Astrocyte (in vitro differentiated cells and primary cell): ENCODE measurements at regions not wholly inside any gene's neighbourhood (a gene's known extent, or its start where the extent isn't known, plus 50 kb on each side); places are given as distances from the start of the nearest gene placed in this dataset.

Experiments used
- DNase-seq: peaks from one replicate; pipeline ENCODE4 v3.0.0-alpha.2; 2010; ENCODE audit warnings: low read depth
- FAIRE-seq: peaks from 2 replicates; lab custom pipeline; 2011; peaks lifted over from hg19 to GRCh38; lab: Jason Lieb, UNC
- H2AFZ ChIP-seq: 2 replicates; pipeline ENCODE4 v1.6.0; 2012; ENCODE audit warnings: low read depth, low read length, inconsistent platforms
- H3K27ac ChIP-seq: 2 replicates; pipeline ENCODE4 v1.5.1; 2011; ENCODE audit warnings: low read depth, low read length, inconsistent platforms
- H3K27me3 ChIP-seq: 2 replicates; pipeline ENCODE4 v1.6.0; 2011; ENCODE audit warnings: low read length, inconsistent platforms; ENCODE audit not compliant: insufficient read depth
- H3K36me3 ChIP-seq: 2 replicates; pipeline ENCODE4 v1.5.1; 2011; ENCODE audit warnings: low read length, inconsistent platforms; ENCODE audit not compliant: insufficient read depth
- H3K4me1 ChIP-seq: 2 replicates; pipeline ENCODE4 v1.5.1; 2011; ENCODE audit warnings: low read length, inconsistent platforms; ENCODE audit not compliant: insufficient read depth
- H3K4me2 ChIP-seq: 2 replicates; pipeline ENCODE4 v1.6.0; 2012; ENCODE audit warnings: low read length, inconsistent platforms
- H3K4me3 ChIP-seq: 2 replicates; pipeline ENCODE4 v1.5.1; 2011; ENCODE audit warnings: low read depth, mild to moderate bottlenecking, low read length, inconsistent platforms; ENCODE audit not compliant: insufficient read depth
- H3K79me2 ChIP-seq: 2 replicates; pipeline ENCODE4 v1.6.0; 2012; ENCODE audit warnings: mild to moderate bottlenecking, low read length, inconsistent platforms; ENCODE audit not compliant: insufficient read depth
- H3K9ac ChIP-seq: 2 replicates; pipeline ENCODE4 v1.6.0; 2012; ENCODE audit warnings: mild to moderate bottlenecking, low read length, inconsistent platforms
- H3K9me3 ChIP-seq: 2 replicates; pipeline ENCODE4 v1.5.1; 2012; ENCODE audit warnings: low read depth, mild to moderate bottlenecking, low read length, inconsistent platforms; ENCODE audit not compliant: insufficient read depth
- H4K20me1 ChIP-seq: 2 replicates; pipeline ENCODE4 v1.6.0; 2012; ENCODE audit warnings: low read length, inconsistent platforms; ENCODE audit not compliant: insufficient read depth
- H3K27ac Mint-ChIP-seq: one replicate; pipeline ENCODE4 v1.8.0; 2021; ENCODE audit warnings: mild to moderate bottlenecking, mixed read lengths; ENCODE audit not compliant: unreplicated experiment
- H3K27me3 Mint-ChIP-seq: one replicate; pipeline ENCODE4 v1.8.0; 2021; ENCODE audit warnings: low read depth, mixed read lengths; ENCODE audit not compliant: unreplicated experiment
- H3K36me3 Mint-ChIP-seq: one replicate; pipeline ENCODE4 v1.8.0; 2021; ENCODE audit warnings: low read depth, mixed read lengths; ENCODE audit not compliant: unreplicated experiment
- H3K4me1 Mint-ChIP-seq: one replicate; pipeline ENCODE4 v1.8.0; 2021; ENCODE audit warnings: low read depth, mixed read lengths; ENCODE audit not compliant: unreplicated experiment
- H3K4me3 Mint-ChIP-seq: one replicate; pipeline ENCODE4 v1.8.0; 2021; ENCODE audit warnings: mild to moderate bottlenecking, moderate library complexity, mixed read lengths; ENCODE audit not compliant: unreplicated experiment
- H3K9me3 Mint-ChIP-seq: one replicate; pipeline ENCODE4 v1.8.0; 2021; ENCODE audit warnings: mild to moderate bottlenecking, mixed read lengths; ENCODE audit not compliant: unreplicated experiment
- EZH2 ChIP-seq: IDR thresholded peaks from 2 replicates; pipeline ENCODE4 v1.6.1; 2012; ENCODE audit warnings: mild to moderate bottlenecking, low read length, inconsistent platforms; ENCODE audit not compliant: insufficient read depth
- TF ChIP-seq, protein P1 (sequence below): IDR thresholded peaks from 2 replicates; pipeline ENCODE4 v1.5.1; 2011; ENCODE audit warnings: low read depth, mild to moderate bottlenecking, inconsistent platforms, low read length, moderate library complexity; ENCODE audit not compliant: insufficient read depth

- no peak for FAIRE-seq
- Mint-ChIP-seq H3K4me3 (no peak overlapping the region), H3K4me1 (peaks cover 11% of the 10 kb centered on the region), H3K27ac (no peak overlapping the region), H3K36me3 (no peaks in the 10 kb centered on the region), H3K9me3 (no peaks in the 10 kb centered on the region), H3K27me3 (peaks cover 20% of the 10 kb centered on the region)
- no peak overlapping the region for H3K9ac ChIP-seq
- H2AFZ ChIP-seq, result no peak overlapping the region
- H3K4me3 ChIP-seq, result no peak overlapping the region
- no peak overlapping the region for H3K4me2 ChIP-seq
- H3K4me1 ChIP-seq, result no peaks in the 10 kb centered on the region
- no peak for DNase-seq
- no peak for TF ChIP-seq EZH2
- TF ChIP-seq, protein P1, sequence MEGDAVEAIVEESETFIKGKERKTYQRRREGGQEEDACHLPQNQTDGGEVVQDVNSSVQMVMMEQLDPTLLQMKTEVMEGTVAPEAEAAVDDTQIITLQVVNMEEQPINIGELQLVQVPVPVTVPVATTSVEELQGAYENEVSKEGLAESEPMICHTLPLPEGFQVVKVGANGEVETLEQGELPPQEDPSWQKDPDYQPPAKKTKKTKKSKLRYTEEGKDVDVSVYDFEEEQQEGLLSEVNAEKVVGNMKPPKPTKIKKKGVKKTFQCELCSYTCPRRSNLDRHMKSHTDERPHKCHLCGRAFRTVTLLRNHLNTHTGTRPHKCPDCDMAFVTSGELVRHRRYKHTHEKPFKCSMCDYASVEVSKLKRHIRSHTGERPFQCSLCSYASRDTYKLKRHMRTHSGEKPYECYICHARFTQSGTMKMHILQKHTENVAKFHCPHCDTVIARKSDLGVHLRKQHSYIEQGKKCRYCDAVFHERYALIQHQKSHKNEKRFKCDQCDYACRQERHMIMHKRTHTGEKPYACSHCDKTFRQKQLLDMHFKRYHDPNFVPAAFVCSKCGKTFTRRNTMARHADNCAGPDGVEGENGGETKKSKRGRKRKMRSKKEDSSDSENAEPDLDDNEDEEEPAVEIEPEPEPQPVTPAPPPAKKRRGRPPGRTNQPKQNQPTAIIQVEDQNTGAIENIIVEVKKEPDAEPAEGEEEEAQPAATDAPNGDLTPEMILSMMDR, result no peak
- H3K27me3 ChIP-seq, result no peaks in the 10 kb centered on the region
- H3K36me3 ChIP-seq, result no peaks in the 10 kb centered on the region
- H4K20me1 ChIP-seq, result no peaks in the 10 kb centered on the region
- no peak overlapping the region for H3K27ac ChIP-seq
- no peaks in the 10 kb centered on the region for H3K9me3 ChIP-seq
- H3K79me2 ChIP-seq, result no peaks in the 10 kb centered on the region
These were observed 78.5 kb downstream of the POLR2M start for GRCh38 chr15:57785039-57785438.

GRCh38 chr15:57785959-57786358 is 79.4 kb downstream of the POLR2M start:
- H3K27me3 Mint-ChIP-seq, result peaks cover 29% of the 10 kb centered on the region

DNA sequence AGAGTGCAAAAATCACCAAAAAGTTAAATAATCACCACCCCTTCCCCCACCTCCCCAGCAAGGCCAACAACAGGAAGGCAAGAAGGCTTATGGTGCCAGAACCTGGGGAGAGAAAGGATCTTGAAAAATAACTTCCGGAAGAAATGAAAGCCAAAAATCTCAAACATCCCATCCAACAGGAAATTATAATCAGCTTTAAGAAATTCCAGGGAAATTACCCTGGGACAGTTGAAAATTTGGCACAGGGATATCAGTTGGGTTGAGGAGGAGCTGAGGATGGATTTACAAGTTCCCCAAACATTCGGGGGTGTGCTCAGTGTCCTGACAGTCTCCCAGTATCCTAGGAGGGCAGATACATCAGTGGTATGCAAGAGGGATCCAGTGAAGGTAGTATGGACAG is 82.7 kb downstream of the POLR2M start:
- DNase-seq (no peak), FAIRE-seq (no peak)
- no peaks in the 10 kb centered on the region for H4K20me1 ChIP-seq
- H3K9ac ChIP-seq, result no peak overlapping the region
- TF ChIP-seq EZH2, result no peak
- TF ChIP-seq, protein P1, result no peak
- H3K36me3 Mint-ChIP-seq, result no peaks in the 10 kb centered on the region
- H3K27me3 ChIP-seq, result peaks cover 6% of the 10 kb centered on the region
- H3K4me3 ChIP-seq, result no peak overlapping the region
- peaks cover 41% of the 10 kb centered on the region for H3K27me3 Mint-ChIP-seq
- no peak overlapping the region for H3K27ac Mint-ChIP-seq
- no peaks in the 10 kb centered on the region for H3K4me1 ChIP-seq
- H3K27ac ChIP-seq, result no peak overlapping the region
- H3K9me3 Mint-ChIP-seq, result peaks cover 3% of the 10 kb centered on the region
- H2AFZ ChIP-seq, result no peak overlapping the region
- no peaks in the 10 kb centered on the region for H3K79me2 ChIP-seq
- no peaks in the 10 kb centered on the region for H3K9me3 ChIP-seq
- no peak overlapping the region for H3K4me3 Mint-ChIP-seq
- peaks cover 5% of the 10 kb centered on the region for H3K4me1 Mint-ChIP-seq
- no peaks in the 10 kb centered on the region for H3K36me3 ChIP-seq
- no peak overlapping the region for H3K4me2 ChIP-seq

More at GRCh38 chr15:57785959-57786358, 79.4 kb downstream of the POLR2M start:
- H3K9me3 ChIP-seq, result no peaks in the 10 kb centered on the region
- no peaks in the 10 kb centered on the region for H4K20me1 ChIP-seq
- no peaks in the 10 kb centered on the region for H3K4me1 ChIP-seq
- H3K4me1 Mint-ChIP-seq, result peaks cover 11% of the 10 kb centered on the region
- no peak for TF ChIP-seq EZH2
- H3K4me3 ChIP-seq, result no peak overlapping the region
- no peaks in the 10 kb centered on the region for H3K79me2 ChIP-seq
- H3K36me3 Mint-ChIP-seq, result no peaks in the 10 kb centered on the region
- H3K27me3 ChIP-seq, result no peaks in the 10 kb centered on the region
- no peak overlapping the region for H2AFZ ChIP-seq
- no peak for FAIRE-seq
- no peak overlapping the region for H3K9ac ChIP-seq
- H3K4me3 Mint-ChIP-seq, result no peak overlapping the region
- H3K4me2 ChIP-seq, result no peak overlapping the region
- DNase-seq, result no peak
- H3K36me3 ChIP-seq, result no peaks in the 10 kb centered on the region
- H3K27ac ChIP-seq, result no peak overlapping the region
- no peak overlapping the region for H3K27ac Mint-ChIP-seq
- H3K9me3 Mint-ChIP-seq, result no peaks in the 10 kb centered on the region
